Activated naive CD4-positive, alpha-beta T cell treated with anti-CD3 and anti-CD28 coated beads for 36 hours (primary cell): ENCODE measurements at regions not wholly inside any gene's neighbourhood (a gene's known extent, or its start where the extent isn't known, plus 50 kb on each side); places are given as distances from the start of the nearest gene placed in this dataset.

Experiments
- CTCF ChIA-PET: fragments of 350-600 bp; sonication (Branson Sonifier 250); formaldehyde crosslinking; loops from one replicate; lab custom pipeline; 2021; ENCODE audit warnings: antibody characterized with exemption; lab: Charles Lee
- DNase-seq: peaks from one replicate; pipeline ENCODE4 v3.0.0-alpha.2; 2020
- H3K27ac Mint-ChIP-seq: one replicate; pipeline ENCODE4 v1.8.0; 2021; ENCODE audit warnings: mild to moderate bottlenecking, mixed read lengths
- H3K27me3 Mint-ChIP-seq: one replicate; pipeline ENCODE4 v1.8.0; 2021; ENCODE audit warnings: low read depth, mixed read lengths
- H3K36me3 Mint-ChIP-seq: one replicate; pipeline ENCODE4 v1.8.0; 2021; ENCODE audit warnings: low read depth, mixed read lengths
- H3K4me1 Mint-ChIP-seq: one replicate; pipeline ENCODE4 v1.8.0; 2021; ENCODE audit warnings: low read depth, mixed read lengths
- H3K4me3 Mint-ChIP-seq: one replicate; pipeline ENCODE4 v1.8.0; 2021; ENCODE audit warnings: mild to moderate bottlenecking, moderate library complexity, mixed read lengths
- H3K9me3 Mint-ChIP-seq: one replicate; pipeline ENCODE4 v1.8.0; 2021; ENCODE audit warnings: mixed read lengths
- intact Hi-C: fragments of 100-400 bp; cut with micrococcal nuclease; formaldehyde crosslinking; loops from one replicate; pipeline ENCODE4 v1.15.1; 2023

DNA sequence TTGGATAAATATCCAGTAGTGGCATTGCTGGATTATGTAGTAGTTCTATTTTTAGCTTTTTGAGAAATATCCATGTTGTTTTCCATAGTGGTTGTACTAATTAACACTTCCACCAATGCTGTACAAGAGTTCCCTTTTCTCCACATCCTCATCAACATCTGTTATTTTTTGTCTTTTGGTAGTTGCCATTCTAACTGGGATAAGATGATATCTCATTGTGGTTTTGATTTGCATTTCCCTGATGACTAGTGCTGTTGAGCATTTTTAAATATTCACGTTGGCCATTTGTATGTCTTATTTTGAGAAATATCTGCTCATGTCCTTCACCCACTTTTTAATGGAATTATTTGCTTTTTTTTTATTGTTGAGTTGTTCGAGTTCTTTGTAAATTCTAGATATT, 183.9 kb downstream of the PTPRU start:
- DNase-seq, result no peak
- H3K9me3 Mint-ChIP-seq, result peaks cover 2% of the 10 kb centered on the region
- CTCF ChIA-PET, result no interaction called here
- H3K4me3 Mint-ChIP-seq, result no peak overlapping the region
- H3K27me3 Mint-ChIP-seq, result peaks cover 14% of the 10 kb centered on the region
- no peak overlapping the region for H3K27ac Mint-ChIP-seq
- H3K4me1 Mint-ChIP-seq, result no peaks in the 10 kb centered on the region
- intact Hi-C loops, result no loop called here
- H3K36me3 Mint-ChIP-seq, result no peaks in the 10 kb centered on the region

DNA sequence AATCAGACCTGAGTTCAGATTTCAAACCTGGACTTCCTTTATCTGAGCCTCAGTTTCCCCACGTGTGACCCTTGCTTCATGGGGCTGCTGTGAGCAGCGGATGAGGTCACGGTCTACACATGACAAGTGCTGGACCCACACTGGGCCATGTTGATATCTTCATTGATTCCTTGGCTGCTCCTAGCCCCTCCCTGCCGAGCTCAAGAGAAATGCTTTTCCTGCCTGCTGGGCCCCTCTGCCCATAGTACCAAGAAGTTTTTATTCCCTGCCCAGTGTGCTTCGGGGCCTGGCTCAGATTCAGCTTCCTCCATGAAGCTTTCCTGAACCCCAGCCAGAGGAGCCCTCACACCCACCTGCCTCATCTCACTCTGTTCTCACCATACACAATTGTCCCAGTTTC, 181.6 kb downstream of the PTPRU start:
- Mint-ChIP-seq H3K4me3 (no peak overlapping the region), H3K9me3 (peaks cover 2% of the 10 kb centered on the region), H3K4me1 (no peaks in the 10 kb centered on the region), H3K36me3 (no peaks in the 10 kb centered on the region), H3K27me3 (peaks cover 11% of the 10 kb centered on the region), H3K27ac (no peak overlapping the region)
- intact Hi-C loops, result no loop called here
- no peak for DNase-seq
- CTCF ChIA-PET, result interaction anchor here (0.7 kb wide), 1 partner anchor 1566 kb away, joined by 3 read pairs; no protein-coding TSS in a partner anchor

DNA sequence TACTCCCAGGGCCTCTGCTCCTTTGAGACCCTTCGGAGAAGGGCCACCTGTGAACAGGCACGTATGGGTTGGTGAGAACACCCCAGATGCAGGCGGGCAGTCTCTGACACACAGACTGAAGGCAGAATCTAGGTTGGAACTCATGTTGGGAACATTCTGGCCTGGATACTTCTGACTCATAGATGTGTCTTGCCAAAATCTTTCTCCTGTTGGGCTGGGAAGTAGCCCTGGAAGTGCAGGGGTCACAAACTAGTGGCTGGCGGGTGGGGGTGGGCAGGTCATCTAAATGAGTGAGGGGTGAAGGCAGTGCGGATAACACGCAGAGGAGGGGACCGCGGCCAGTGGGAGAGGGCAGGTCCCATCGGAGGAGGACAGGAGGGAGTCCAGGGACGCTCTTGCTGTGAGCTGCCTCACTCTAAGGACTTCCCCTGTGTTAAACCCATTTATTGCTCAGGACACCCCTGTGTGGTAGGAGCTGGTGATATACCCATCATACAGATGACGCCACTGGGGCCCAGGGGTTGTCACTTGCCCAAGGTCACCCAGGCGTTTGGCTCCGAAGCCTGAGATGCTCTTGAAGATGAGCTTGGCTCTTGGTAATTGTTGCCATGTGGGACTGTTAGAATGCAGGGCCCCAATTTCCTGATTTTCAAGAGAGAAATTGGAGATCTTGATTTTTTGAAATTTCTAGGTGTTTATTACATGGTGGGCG, 181.0 kb downstream of the PTPRU start:
- DNase-seq, result no peak
- intact Hi-C loops, result no loop called here
- H3K4me1 Mint-ChIP-seq, result no peaks in the 10 kb centered on the region
- no peak overlapping the region for H3K4me3 Mint-ChIP-seq
- no peak overlapping the region for H3K27ac Mint-ChIP-seq
- no peaks in the 10 kb centered on the region for H3K36me3 Mint-ChIP-seq
- CTCF ChIA-PET, result interaction anchor here (0.7 kb wide), 1 partner anchor 1567 kb away, joined by 3 read pairs; no protein-coding TSS in a partner anchor
- H3K9me3 Mint-ChIP-seq, result peaks cover 2% of the 10 kb centered on the region
- peaks cover 11% of the 10 kb centered on the region for H3K27me3 Mint-ChIP-seq

DNA sequence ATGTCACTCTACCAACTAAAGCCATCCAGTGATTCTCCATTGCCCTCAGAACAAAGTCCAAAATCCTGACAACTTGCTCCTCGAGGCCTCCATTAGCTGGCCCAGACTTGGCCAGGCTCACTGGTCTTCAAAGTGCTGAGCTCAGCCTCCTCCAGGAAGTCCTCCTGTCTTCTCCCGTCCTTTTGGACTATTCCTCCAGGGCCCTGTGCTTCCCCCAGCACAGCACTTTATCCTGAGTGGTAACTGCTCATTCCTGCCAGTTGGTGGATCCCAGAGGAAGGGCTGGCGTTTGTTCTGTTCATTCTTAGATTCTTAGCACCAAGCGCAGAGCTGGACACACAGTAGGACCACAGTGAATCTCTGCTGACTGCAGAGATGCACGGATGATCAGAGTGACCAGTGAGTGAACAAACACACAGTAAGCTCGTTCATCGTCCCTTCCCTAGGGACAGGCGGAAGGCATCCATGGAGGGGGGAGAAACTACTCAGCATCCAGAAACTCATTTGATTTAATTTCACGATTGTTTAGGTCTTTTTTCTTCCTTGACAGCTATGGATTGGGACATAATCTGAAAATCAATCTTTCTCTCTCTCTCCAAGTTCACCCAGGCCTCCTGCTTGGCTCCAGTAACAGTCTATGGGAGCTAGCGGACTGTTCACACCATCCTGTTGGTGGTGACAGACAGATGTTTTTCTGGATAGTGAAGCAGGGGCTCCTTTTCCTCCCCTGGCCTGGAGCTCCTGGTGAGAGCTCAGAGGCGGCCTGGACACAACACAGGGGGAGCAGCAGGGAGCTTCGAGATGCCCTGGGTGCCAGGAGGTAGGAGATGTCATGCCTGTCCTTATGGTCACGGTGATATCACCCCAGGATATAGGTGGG, 180.2 kb downstream of the PTPRU start:
- intact Hi-C loops, result no loop called here
- CTCF ChIA-PET, result no interaction called here
- Mint-ChIP-seq H3K27me3 (peaks cover 7% of the 10 kb centered on the region), H3K27ac (no peak overlapping the region), H3K36me3 (no peaks in the 10 kb centered on the region), H3K4me1 (no peaks in the 10 kb centered on the region), H3K9me3 (peaks cover 2% of the 10 kb centered on the region), H3K4me3 (no peak overlapping the region)
- DNase-seq, result no peak

DNA sequence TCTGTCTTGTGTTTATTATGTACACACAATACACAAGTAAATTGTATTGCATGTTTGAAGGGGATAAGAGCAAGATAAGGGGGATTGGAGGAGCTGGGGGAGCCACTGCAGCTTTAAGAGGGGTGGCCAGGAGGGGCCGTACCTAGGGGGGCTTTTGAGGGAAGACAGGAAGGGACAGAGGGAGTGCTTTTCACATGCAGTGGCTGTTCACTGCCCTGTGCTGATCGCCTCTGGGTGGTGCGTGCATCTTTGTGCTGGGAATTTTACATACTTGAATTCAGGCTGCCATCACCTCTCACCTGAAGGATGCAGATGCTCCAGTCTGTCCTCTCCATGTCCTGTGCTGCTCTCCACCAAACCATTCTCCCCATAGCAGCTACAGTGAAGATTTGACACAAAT, 179.5 kb downstream of the PTPRU start:
- Mint-ChIP-seq H3K4me1 (no peaks in the 10 kb centered on the region), H3K4me3 (no peak overlapping the region), H3K36me3 (no peaks in the 10 kb centered on the region), H3K27ac (no peak overlapping the region), H3K27me3 (peaks cover 5% of the 10 kb centered on the region), H3K9me3 (peaks cover under 1% of the 10 kb centered on the region)
- CTCF ChIA-PET, result no interaction called here
- DNase-seq, result no peak
- intact Hi-C loops, result no loop called here

DNA sequence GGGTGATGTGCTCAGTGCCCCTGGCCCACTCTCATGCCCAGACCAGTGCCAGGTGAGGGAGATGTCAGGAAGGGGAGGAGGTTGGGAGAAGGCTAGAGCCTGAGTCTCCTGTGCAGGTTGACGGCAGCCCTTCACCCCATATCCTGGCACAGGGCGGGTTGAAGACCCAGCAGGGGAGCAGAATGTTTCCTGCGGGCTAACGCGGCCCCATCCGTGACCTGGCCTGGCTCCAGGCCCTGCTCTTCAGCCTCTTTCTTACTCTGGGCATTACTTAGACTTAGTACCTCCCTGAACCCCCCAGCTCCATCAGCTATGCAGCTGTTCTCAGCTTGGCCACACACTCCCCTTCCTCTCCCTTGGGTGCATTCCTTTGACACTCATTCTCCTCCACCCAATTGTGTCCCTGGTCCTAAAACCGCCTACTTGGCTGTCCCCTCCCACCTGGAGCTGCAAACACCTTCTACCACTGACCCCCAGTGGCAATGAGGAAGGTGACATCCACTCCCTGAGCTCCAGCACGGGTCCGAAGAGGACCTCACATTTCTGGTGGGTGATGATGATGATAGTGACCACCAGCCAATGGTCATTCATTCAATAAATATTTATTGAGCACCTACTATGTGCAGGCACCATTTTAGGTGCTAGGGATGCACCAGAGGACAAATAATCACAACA, 179.0 kb downstream of the PTPRU start:
- H3K9me3 Mint-ChIP-seq, result no peaks in the 10 kb centered on the region
- H3K27me3 Mint-ChIP-seq, result peaks cover 5% of the 10 kb centered on the region
- H3K4me1 Mint-ChIP-seq, result no peaks in the 10 kb centered on the region
- H3K4me3 Mint-ChIP-seq, result no peak overlapping the region
- intact Hi-C loops, result no loop called here
- no peak overlapping the region for H3K27ac Mint-ChIP-seq
- H3K36me3 Mint-ChIP-seq, result no peaks in the 10 kb centered on the region
- CTCF ChIA-PET, result no interaction called here
- no peak for DNase-seq

DNA sequence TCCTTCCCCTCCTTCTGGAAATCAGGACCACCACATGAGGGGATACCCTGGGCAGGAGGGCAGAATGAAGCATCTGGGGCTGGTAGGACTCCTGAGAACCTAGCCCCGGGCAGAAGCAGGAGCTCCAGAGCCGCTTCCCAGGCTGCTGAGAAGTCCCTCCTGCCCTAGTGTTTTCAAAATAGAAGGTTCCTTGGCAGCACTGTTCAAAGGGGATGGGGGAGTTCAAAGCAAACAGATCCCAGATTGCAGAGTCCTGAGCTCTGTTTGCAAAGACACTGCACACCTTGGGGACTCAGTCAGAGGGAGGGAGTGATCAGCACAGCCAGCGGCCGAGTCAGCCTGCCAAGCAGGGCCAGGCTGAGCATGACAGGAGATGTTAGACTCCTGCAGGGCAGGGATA, 177.8 kb downstream of the PTPRU start:
- Mint-ChIP-seq H3K27me3 (peaks cover 6% of the 10 kb centered on the region), H3K27ac (no peak overlapping the region), H3K4me3 (no peak overlapping the region), H3K4me1 (no peaks in the 10 kb centered on the region), H3K9me3 (no peaks in the 10 kb centered on the region), H3K36me3 (no peaks in the 10 kb centered on the region)
- no peak for DNase-seq
- intact Hi-C loops, result no loop called here
- CTCF ChIA-PET, result no interaction called here

DNA sequence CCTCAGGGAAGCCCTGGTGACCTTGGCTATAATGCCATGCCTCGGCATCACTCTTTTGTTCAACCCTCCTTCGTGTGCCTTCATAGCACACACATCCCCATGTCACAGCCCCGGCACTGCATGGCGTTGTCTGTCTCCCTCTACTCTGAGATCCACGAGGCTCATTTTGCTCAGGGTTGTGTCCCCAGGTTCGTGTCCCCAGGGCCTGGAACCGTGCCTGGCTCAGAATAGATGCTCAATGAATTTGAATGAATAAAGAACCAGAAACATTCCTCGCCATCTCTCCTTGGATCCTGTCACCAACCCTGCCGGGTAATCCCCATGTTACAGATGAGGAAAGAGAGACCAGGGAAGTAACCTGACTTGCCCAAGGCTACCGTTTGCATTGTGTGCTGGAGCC, 177.3 kb downstream of the PTPRU start:
- Mint-ChIP-seq H3K36me3 (no peaks in the 10 kb centered on the region), H3K27ac (no peak overlapping the region), H3K4me3 (no peak overlapping the region), H3K9me3 (no peaks in the 10 kb centered on the region), H3K4me1 (no peaks in the 10 kb centered on the region), H3K27me3 (peaks cover 10% of the 10 kb centered on the region)
- CTCF ChIA-PET, result no interaction called here
- intact Hi-C loops, result no loop called here
- no peak for DNase-seq

DNA sequence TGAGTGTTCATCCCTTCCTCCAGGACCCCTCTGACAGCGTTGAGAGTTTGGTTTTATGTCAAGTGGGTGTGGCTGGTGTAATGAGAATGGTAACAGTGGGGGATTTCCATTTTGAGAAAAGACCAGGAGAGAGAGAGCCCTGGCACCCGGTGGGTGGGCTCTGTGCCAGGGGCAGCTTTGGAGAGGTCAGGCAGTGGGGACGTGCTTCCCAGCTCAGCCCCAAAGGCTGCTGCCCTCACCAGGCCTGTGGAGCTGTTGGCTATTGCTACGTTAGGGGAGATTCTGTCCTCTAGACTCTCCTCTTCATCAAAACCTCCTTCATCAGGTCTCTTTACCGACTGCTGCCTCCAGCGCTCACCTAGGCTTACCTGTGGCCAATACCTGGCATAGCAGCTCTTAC, 176.3 kb downstream of the PTPRU start:
- Mint-ChIP-seq H3K27ac (no peak overlapping the region), H3K36me3 (no peaks in the 10 kb centered on the region), H3K27me3 (peaks cover 10% of the 10 kb centered on the region), H3K9me3 (no peaks in the 10 kb centered on the region), H3K4me3 (no peak overlapping the region), H3K4me1 (no peaks in the 10 kb centered on the region)
- intact Hi-C loops, result no loop called here
- no peak for DNase-seq
- CTCF ChIA-PET, result no interaction called here

DNA sequence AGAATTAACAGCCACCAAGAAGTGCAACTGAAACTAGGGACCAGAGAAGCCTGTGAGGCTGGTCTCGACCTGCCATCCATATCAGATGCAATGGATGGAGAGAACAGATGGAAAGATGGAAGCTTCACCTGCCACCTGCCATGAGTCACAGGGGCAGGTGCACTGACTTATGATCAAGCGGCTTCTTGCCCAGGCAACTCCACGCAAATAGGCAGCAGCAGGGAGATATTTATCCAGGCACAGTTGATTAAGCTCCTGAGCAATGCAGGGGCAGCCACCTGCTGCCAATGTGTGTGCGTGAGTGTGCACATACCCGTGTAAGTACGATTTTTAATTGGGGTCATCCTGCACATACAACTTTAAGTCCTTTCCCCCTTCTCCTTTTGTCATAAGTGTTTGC, 174.2 kb downstream of the PTPRU start:
- intact Hi-C loops, result no loop called here
- Mint-ChIP-seq H3K27me3 (peaks cover 5% of the 10 kb centered on the region), H3K36me3 (no peaks in the 10 kb centered on the region), H3K4me1 (no peaks in the 10 kb centered on the region), H3K9me3 (no peaks in the 10 kb centered on the region), H3K4me3 (no peak overlapping the region), H3K27ac (no peak overlapping the region)
- no peak for DNase-seq
- CTCF ChIA-PET, result no interaction called here

DNA sequence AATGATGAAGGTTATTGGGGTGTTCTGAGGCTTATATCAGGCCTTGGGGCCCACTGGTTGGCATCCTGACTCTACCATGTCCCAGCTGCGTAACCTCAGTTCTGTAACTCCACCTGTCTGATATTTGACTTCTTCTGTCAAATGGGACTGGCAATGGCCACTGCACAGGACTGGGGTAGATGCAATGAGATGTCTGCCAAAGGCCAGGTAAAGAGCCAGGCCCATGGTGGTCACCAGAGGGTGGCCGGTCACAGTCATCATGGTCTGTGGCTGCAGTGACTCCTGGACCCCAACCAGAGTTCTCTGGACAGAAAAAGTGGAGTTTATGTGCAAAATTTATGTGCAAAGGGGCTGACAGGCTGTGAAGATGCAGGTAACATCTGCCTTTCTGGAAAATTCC, 173.3 kb downstream of the PTPRU start:
- DNase-seq, result no peak
- Mint-ChIP-seq H3K4me1 (no peaks in the 10 kb centered on the region), H3K36me3 (no peaks in the 10 kb centered on the region), H3K9me3 (no peaks in the 10 kb centered on the region), H3K27me3 (peaks cover 5% of the 10 kb centered on the region), H3K4me3 (no peak overlapping the region), H3K27ac (no peak overlapping the region)
- CTCF ChIA-PET, result no interaction called here
- intact Hi-C loops, result no loop called here

DNA sequence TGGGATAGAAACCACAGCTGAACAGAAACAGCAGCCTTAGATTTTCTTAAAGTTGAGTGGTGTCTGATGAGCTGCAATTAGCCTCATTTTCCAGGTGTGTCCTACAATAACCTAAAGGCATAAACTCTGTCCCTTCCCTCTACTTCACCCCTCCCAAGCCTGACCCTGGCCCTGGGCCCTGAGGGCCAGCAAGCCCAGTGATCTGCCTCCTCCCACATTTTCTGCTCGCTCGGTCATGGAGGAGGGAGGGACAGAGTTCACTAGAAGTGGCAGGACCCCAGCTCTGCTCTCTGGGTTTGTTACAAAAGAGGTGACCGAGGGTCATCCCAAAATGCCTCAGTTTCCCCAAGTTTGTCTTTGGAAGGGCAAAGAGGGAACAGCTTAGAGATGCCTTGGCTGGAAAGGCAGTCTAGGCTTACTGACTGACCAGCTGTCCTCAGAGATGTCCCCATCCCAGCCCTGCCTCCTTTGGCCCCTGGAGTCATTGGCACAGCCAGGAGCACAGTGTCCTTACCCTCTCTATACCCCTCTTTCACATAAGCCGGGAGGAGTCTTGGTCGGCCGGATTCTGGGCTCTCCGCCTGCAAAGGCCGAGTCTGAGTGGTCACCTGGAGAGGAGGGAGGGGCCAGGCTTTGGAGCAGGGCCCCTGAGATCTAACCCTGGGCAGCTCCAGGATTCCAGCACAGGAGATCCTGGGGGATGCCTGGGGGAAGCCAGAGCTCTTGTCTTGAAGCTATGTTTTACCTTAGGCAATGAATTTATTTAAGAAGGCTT, 172.7 kb downstream of the PTPRU start:
- Mint-ChIP-seq H3K36me3 (no peaks in the 10 kb centered on the region), H3K4me1 (no peaks in the 10 kb centered on the region), H3K27me3 (peaks cover 10% of the 10 kb centered on the region), H3K4me3 (no peak overlapping the region), H3K27ac (no peak overlapping the region), H3K9me3 (no peaks in the 10 kb centered on the region)
- CTCF ChIA-PET, result no interaction called here
- DNase-seq, result no peak
- intact Hi-C loops, result no loop called here
